T1000 (cell line): ENCODE measurements at regions not wholly inside any gene's neighbourhood (a gene's known extent, or its start where the extent isn't known, plus 50 kb on each side); places are given as distances from the start of the nearest gene placed in this dataset.
"Not testable (repeated sequence)": the region's sequence is repeated elsewhere in the genome, so short reads cannot be mapped to it uniquely, and the experiment has no call there.

Source experiments
- DNase-seq: peaks from one replicate; lab custom pipeline; 2025; ENCODE audit warnings: mixed read lengths; lab: John Stamatoyannopoulos, UW

- DNase-seq = no peak
Measured at GRCh38 chr1:186775881-186776560, 52.7 kb upstream of the PLA2G4A start.

GRCh38 chr1:186775036-186775435, 53.7 kb upstream of the PLA2G4A start:
- no peak for DNase-seq

- no peak for DNase-seq
Measured at GRCh38 chr1:186772228-186772627, 56.5 kb upstream of the PLA2G4A start.

GRCh38 chr1:186770421-186770820, 58.3 kb upstream of the PLA2G4A start:
- no peak for DNase-seq

GRCh38 chr1:186768906-186769305, 59.8 kb upstream of the PLA2G4A start:
- DNase-seq = no peak

- no peak for DNase-seq
Measured at GRCh38 chr1:186765446-186765845, 63.3 kb upstream of the PLA2G4A start.

GRCh38 chr1:186763107-186763506, 65.6 kb upstream of the PLA2G4A start:
- no peak for DNase-seq

- DNase-seq = no peak
Measured at GRCh38 chr1:186762653-186763052, 66.1 kb upstream of the PLA2G4A start.

GRCh38 chr1:186761358-186761757, 67.4 kb upstream of the PLA2G4A start:
- DNase-seq = no peak

- DNase-seq = no peak
Measured at GRCh38 chr1:186760446-186760845, 68.3 kb upstream of the PLA2G4A start.

GRCh38 chr1:186758896-186759606, 69.7 kb upstream of the PLA2G4A start:
- DNase-seq = not testable (repeated sequence)

- no peak for DNase-seq
Measured at GRCh38 chr1:186757851-186758250, 70.9 kb upstream of the PLA2G4A start.

GRCh38 chr1:186754542-186755145, 74.1 kb upstream of the PLA2G4A start:
- peak; percentile 43 for DNase-seq

- no peak for DNase-seq
Measured at GRCh38 chr1:186753241-186753640, 73.0 kb upstream of the PTGS2 start.

GRCh38 chr1:186750257-186750656, 70.0 kb upstream of the PTGS2 start:
- no peak for DNase-seq

GRCh38 chr1:186749820-186750219, 69.6 kb upstream of the PTGS2 start:
- no peak for DNase-seq

GRCh38 chr1:186747661-186748060, 67.4 kb upstream of the PTGS2 start:
- DNase-seq = no peak

- DNase-seq = no peak
Measured at GRCh38 chr1:186745531-186746146, 65.4 kb upstream of the PTGS2 start.

GRCh38 chr1:186741640-186742039, 61.4 kb upstream of the PTGS2 start:
- DNase-seq = no peak

- DNase-seq = no peak
Measured at GRCh38 chr1:186740324-186740723, 60.1 kb upstream of the PTGS2 start.

- DNase-seq = no peak
Measured at GRCh38 chr1:186739515-186739914, 59.3 kb upstream of the PTGS2 start.

- DNase-seq = no peak
Measured at GRCh38 chr1:186738926-186739325, 58.7 kb upstream of the PTGS2 start.
